ENCODE measurements at regions not wholly inside any gene's neighbourhood (a gene's known extent, or its start where the extent isn't known, plus 50 kb on each side); places are given as distances from the start of the nearest gene placed in this dataset.
"Not testable (repeated sequence)": the region's sequence is repeated elsewhere in the genome, so short reads cannot be mapped to it uniquely, and the experiment has no call there.

GRCh38 chr6:4256969-4257368 lies 121.6 kb upstream of the ECI2 start:
- DNase-seq (ENCODE audit: low spot score), result no peak

DNA sequence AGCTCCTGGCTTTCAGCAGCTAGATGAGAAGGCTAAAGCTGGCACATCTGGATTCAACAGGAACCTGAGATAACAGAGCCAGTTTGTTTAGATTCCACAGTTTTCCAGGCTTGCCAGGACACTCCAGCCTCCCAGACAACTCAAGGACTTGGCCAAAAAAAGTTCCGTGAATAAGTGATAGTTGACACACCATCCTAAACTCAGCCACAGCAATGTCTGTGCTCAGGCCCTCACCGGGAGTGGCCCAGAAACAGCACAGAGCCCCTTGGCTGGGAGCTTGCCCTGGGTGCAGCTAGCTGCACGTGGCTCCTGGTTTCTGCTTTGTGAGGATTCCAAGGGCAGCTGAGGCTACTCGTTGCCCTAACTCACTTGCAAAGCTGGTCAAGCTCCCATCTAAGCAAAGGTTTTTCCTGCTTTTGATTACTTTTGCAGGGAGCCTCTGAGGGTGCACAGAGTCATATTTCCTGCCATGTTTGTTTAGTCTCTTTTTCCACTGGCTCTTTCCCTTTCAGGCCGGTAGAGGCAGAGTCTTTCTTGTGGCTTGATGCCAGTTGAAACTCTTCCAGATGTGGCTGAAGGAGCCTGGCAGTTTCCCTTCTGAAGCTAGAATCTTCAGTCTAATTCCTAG lies 118.3 kb upstream of the ECI2 start:
- no peak for DNase-seq (ENCODE audit: low spot score)

DNA sequence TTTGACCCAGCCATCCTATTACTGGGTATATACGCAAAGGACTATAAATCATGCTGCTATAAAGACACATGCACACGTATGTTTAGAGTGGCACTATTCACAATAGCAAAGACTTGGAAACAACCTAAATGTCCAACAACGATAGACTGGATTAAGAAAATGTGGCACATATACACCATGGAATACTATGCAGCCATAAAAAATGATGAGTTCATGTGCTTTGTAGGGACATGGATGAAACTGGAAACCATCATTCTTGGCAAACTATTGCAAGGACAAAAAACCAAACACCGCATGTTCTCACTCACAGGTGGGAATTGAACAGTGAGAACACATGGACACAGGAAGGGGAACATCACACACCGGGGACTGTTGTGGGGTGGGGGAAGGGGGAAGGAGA lies 117.1 kb upstream of the ECI2 start:
- DNase-seq (ENCODE audit: low spot score), result not testable (repeated sequence)

- no peak for DNase-seq (ENCODE audit: low spot score)
Observed at GRCh38 chr6:4250645-4251044, 115.3 kb upstream of the ECI2 start.

DNA sequence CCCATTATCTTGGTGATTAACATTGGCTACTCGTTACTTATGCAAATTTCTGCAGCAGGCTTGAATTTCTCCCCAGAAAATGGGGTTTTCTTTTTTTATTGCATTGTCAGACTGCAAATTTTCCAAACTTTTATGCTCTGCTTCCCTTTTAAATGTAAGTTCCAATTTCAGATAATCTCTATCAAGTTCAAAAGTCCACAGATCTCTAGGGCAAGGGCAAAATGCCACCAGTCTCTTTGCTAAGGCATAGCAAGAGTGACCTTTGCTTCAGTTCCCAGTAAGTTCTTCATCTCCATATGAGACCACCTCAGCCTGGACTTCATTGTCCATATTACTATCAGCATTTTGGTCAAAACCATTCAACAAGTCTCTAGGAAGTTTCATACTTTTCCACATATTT lies 108.5 kb upstream of the ECI2 start:
- DNase-seq (ENCODE audit: low spot score), result not testable (repeated sequence)

GRCh38 chr6:4243237-4243636 lies 107.9 kb upstream of the ECI2 start:
- no peak for DNase-seq (ENCODE audit: low spot score)

DNA sequence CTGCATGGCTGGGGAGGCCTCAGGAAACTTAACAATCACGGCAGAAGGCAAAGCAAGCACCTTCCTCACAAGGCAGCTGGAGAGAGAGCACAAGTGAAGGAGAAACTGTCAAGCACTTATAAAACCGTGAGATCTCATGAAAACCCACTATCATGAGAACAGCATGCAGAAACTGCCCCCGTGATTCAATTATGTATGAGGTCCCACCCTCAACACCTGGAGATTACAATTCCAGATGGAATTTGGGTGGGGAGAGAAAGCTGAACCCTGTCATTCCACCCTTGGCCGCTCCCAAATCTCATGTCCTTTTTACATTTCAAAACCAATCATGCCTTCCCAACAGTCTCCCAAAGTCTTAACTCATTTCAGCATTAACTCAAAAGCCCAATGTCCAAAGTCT lies 107.2 kb upstream of the ECI2 start:
- DNase-seq (ENCODE audit: low spot score), result no peak

- no peak for DNase-seq (ENCODE audit: low spot score)
Observed at GRCh38 chr6:4240148-4240547, 104.8 kb upstream of the ECI2 start.

- DNase-seq (ENCODE audit: low spot score), result no peak
Observed at GRCh38 chr6:4225161-4225872, 89.9 kb upstream of the ECI2 start.

GRCh38 chr6:4224067-4224978 lies 88.9 kb upstream of the ECI2 start:
- DNase-seq (ENCODE audit: low spot score), result no peak

- DNase-seq (ENCODE audit: low spot score), result no peak
Observed at GRCh38 chr6:4220558-4220957, 85.2 kb upstream of the ECI2 start.

GRCh38 chr6:4218619-4219317 lies 83.4 kb upstream of the ECI2 start:
- not testable (repeated sequence) for DNase-seq (ENCODE audit: low spot score)

- DNase-seq (ENCODE audit: low spot score), result no peak
Observed at GRCh38 chr6:4212588-4212987, 77.2 kb upstream of the ECI2 start.

- DNase-seq (ENCODE audit: low spot score), result peak; percentile 63
Observed at GRCh38 chr6:4210629-4211419, 75.4 kb upstream of the ECI2 start.

- no peak for DNase-seq (ENCODE audit: low spot score)
Observed at GRCh38 chr6:4209196-4209595, 73.8 kb upstream of the ECI2 start.

GRCh38 chr6:4208158-4208557 lies 72.8 kb upstream of the ECI2 start:
- DNase-seq (ENCODE audit: low spot score), result no peak

DNA sequence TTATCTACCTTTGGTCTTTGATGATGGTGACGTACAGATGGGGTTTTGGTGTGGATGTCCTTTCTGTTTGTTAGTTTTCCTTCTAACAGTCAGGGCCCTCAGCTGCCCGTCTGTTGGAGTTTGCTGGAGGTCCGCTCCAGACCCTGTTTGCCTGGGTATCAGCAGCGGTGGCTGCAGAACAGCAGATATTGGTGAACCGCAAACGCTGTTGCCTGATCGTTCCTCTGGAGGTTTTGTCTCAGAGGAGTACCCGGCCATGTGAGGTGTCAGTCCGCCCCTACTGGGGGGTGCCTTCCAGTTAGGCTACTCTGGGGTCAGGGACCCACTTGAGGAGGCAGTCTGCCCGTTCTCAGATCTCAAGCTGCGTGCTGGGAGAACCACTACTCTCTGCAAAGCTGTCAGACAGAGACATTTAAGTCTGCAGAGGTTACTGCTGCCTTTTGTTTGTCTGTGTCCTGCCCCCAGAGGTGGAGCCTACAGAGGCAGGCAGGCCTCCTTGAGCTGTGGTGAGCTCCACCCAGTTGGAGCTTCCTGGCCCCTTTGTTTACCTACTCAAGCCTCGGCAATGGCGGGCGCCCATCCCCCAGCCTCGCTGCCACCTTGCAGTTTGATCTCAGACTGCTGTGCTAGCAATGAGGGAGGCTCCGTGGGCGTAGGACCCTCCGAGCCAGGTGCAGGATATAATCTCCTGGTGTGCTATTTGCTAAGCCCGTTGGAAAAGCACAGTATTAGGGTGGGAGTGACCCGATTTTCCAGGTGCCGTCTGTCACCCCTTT lies 68.5 kb upstream of the ECI2 start:
- not testable (repeated sequence) for DNase-seq (ENCODE audit: low spot score)

DNA sequence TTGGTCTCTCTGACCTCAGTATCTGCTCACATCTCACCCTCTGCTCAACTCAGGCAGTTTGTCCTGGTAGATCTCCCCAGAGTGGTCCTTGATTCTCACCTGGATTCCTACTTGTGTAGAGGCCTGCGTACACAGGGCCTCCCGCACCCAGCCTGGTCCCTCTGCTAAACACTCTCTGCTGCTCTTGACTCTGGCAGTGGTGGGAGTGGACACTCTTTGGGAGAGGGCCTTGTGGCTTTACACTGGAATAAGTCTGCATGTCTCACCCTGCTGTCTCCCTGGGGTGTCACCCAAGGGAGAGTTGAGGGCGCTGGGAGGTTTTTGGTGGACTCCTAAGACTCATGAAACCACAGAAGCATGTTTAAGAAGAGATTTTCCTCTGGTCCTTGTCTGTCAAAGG lies 57.3 kb upstream of the ECI2 start:
- no peak for DNase-seq (ENCODE audit: low spot score)

DNA sequence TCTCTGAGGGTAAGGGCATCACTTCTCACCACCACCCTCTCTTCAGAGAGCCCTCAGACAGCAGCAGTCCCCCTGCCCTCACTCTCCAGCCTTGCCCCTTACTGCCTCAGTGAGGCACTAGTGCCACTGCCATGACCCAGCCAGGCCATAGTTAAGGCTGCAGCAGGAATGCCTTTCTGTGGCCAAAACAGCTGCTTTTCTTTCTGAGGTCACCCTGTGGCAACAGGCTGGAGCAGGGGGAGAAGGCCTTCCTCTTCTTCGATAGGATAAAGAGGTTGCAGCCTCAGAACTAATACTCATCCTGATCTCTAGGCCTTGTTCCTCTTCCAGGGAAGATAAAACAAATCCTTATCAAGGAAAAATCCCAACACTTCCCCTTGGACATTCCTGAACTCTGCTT lies 56.8 kb upstream of the ECI2 start:
- DNase-seq (ENCODE audit: low spot score), result no peak

DNA sequence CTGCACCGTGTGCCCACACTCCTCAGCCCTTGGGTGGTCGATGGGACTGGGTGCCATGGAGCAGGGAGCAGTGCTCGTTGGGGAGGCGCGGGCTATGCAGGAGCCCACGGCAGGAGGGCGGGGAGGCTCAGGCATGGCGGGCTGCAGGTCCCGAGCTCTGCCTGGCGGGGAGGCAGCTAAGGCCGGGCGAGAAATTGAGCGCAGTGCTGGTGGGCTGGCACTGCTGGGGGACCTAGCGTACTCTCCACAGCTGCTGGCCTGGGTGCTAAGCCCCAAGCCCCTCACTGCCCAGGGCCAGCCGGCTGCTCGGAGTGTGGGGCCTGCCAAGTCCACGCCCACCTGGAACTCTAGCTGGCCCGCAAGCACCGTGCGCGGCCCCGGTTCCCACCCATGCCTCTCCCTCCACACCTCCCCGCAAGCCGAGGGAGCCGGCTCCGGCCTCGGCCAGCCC lies 55.9 kb upstream of the ECI2 start:
- DNase-seq (ENCODE audit: low spot score), result no peak

DNA sequence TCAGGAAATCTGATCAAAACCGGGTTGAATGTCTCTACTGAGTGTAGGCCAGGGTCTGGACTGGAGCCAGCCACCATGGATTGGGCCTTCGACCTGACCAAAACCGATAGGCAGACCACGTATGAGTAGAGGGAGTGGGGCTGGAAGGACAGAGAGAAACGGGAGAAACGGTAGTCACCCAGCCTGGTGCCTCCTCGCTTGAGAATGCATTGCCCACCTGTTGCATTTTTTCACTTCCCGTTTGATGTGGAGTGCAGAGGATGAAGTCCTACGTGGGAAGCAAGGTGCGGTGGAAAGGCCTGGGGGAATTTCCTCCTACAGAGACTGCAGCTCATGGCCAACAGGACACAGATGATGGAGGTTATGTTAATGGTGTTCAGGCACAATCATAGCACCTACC lies 53.9 kb upstream of the ECI2 start:
- no peak for DNase-seq (ENCODE audit: low spot score)
